ENCODE measurements at regions not wholly inside any gene's neighbourhood (a gene's known extent, or its start where the extent isn't known, plus 50 kb on each side); places are given as distances from the start of the nearest gene placed in this dataset.

- DNase-seq = no peak
- no peaks in the 10 kb centered on the region for H3K9me3 ChIP-seq
- ATAC-seq = no peak
Observed at GRCh38 chr20:24210356-24210755, 221.8 kb upstream of the GGTLC1 start.

GRCh38 chr20:24208652-24209051, 220.1 kb upstream of the GGTLC1 start:
- Histone ChIP-seq H3K27ac (no peak overlapping the region), H3K27me3 (ENCODE audit: low read depth) (peaks cover 6% of the 10 kb centered on the region), H3K4me1 (no peaks in the 10 kb centered on the region), H3K4me3 (no peak overlapping the region), H3K36me3 (no peaks in the 10 kb centered on the region), H3K9me3 (no peaks in the 10 kb centered on the region)
- intact Hi-C loops (cut with DNase I) = no loop called here
- no peak for TF ChIP-seq CTCF (IDR thresholded peaks at IDR 0.05)
- DNase-seq (no peak), ATAC-seq (no peak)

More at GRCh38 chr20:24210356-24210755, 221.8 kb upstream of the GGTLC1 start:
- TF ChIP-seq CTCF (IDR thresholded peaks at IDR 0.05) = no peak
- intact Hi-C loops (cut with DNase I) = no loop called here
- H3K27ac ChIP-seq = no peak overlapping the region
- H3K4me3 ChIP-seq = no peak overlapping the region
- H3K27me3 ChIP-seq (ENCODE audit: low read depth) = peaks cover 6% of the 10 kb centered on the region
- H3K36me3 ChIP-seq = no peaks in the 10 kb centered on the region
- H3K4me1 ChIP-seq = no peaks in the 10 kb centered on the region

GRCh38 chr20:24207803-24208300, 219.3 kb upstream of the GGTLC1 start:
- no peak for DNase-seq
- H3K36me3 ChIP-seq = no peaks in the 10 kb centered on the region
- H3K4me1 ChIP-seq = no peaks in the 10 kb centered on the region
- peaks cover 6% of the 10 kb centered on the region for H3K27me3 ChIP-seq (ENCODE audit: low read depth)
- TF ChIP-seq CTCF (IDR thresholded peaks at IDR 0.05) = no peak
- no peaks in the 10 kb centered on the region for H3K9me3 ChIP-seq
- no peak overlapping the region for H3K4me3 ChIP-seq
- H3K27ac ChIP-seq = no peak overlapping the region
- no peak for ATAC-seq
- intact Hi-C loops (cut with DNase I) = no loop called here

GRCh38 chr20:24206995-24207394, 218.4 kb upstream of the GGTLC1 start:
- DNase-seq = no peak
- Histone ChIP-seq H3K9me3 (no peaks in the 10 kb centered on the region), H3K4me1 (no peaks in the 10 kb centered on the region), H3K4me3 (no peak overlapping the region), H3K36me3 (no peaks in the 10 kb centered on the region), H3K27me3 (ENCODE audit: low read depth) (peaks cover 2% of the 10 kb centered on the region), H3K27ac (no peak overlapping the region)
- TF ChIP-seq CTCF (IDR thresholded peaks at IDR 0.05) = no peak
- intact Hi-C loops (cut with DNase I) = no loop called here
- no peak for ATAC-seq

- TF ChIP-seq CTCF (IDR thresholded peaks at IDR 0.05) = no peak
- H3K27ac ChIP-seq = no peak overlapping the region
- intact Hi-C loops (cut with DNase I) = no loop called here
- H3K4me1 ChIP-seq = no peaks in the 10 kb centered on the region
- no peak for ATAC-seq
- H3K27me3 ChIP-seq (ENCODE audit: low read depth) = no peaks in the 10 kb centered on the region
- H3K9me3 ChIP-seq = no peaks in the 10 kb centered on the region
- DNase-seq = no peak
- H3K4me3 ChIP-seq = no peak overlapping the region
- no peaks in the 10 kb centered on the region for H3K36me3 ChIP-seq
Observed at GRCh38 chr20:24203526-24204183, 215.1 kb upstream of the GGTLC1 start.
